NCI-H2171 (cell line): ENCODE measurements at regions not wholly inside any gene's neighbourhood (a gene's known extent, or its start where the extent isn't known, plus 50 kb on each side); places are given as distances from the start of the nearest gene placed in this dataset.

Experiments used
- DNase-seq: peaks from one replicate; lab custom pipeline; 2025; lab: John Stamatoyannopoulos, UW

- no peak for DNase-seq
Measured at GRCh38 chr14:63781686-63782085, 53.8 kb upstream of the SGPP1 start.

- no peak for DNase-seq
Measured at GRCh38 chr14:63782683-63783389, 55.0 kb upstream of the SGPP1 start.

GRCh38 chr14:63788011-63788933 is 60.4 kb upstream of the SGPP1 start:
- no peak for DNase-seq

- DNase-seq = no peak
Measured at GRCh38 chr14:63793376-63793775, 59.4 kb upstream of the SYNE2 start.

GRCh38 chr14:63795532-63795931 is 57.3 kb upstream of the SYNE2 start:
- DNase-seq = no peak

- peak; percentile 33 for DNase-seq
Measured at GRCh38 chr14:63800083-63800482, 52.7 kb upstream of the SYNE2 start.

GRCh38 chr14:63800651-63801375 is 52.0 kb upstream of the SYNE2 start:
- DNase-seq = peak; percentile 70
